CD4-positive, CD25-positive, alpha-beta regulatory T cell (primary cell): ENCODE measurements at regions not wholly inside any gene's neighbourhood (a gene's known extent, or its start where the extent isn't known, plus 50 kb on each side); places are given as distances from the start of the nearest gene placed in this dataset.
A peak's percentile ranks its signal among the peaks of the same experiment; 100 is the strongest.
"Not testable (repeated sequence)": the region's sequence is repeated elsewhere in the genome, so short reads cannot be mapped to it uniquely, and the experiment has no call there.

ENCODE experiments used
- ATAC-seq, 2 donors: fragments of 150-1000 bp; cut with Tn5 transposase; one replicate each; pipeline ENCODE4 v1.10.0; 2021; ENCODE audit warnings: low read depth in 2 of 2, moderate number of reproducible peaks in 2 of 2, moderate library complexity in 1 of 2
- DNase-seq, 3 donors: peaks; one replicate each; pipeline versions ENCODE4 v3.0.0 to v3.0.0-alpha.2; 2012 to 2022; ENCODE audit warnings: mixed read lengths in 1 of 3
- H3K27ac ChIP-seq: one replicate; pipeline ENCODE4 v1.7.0; 2013; ENCODE audit warnings: mild to moderate bottlenecking, low read length; ENCODE audit not compliant: insufficient read depth, poor library complexity, severe bottlenecking
- H3K27me3 ChIP-seq: one replicate; pipeline ENCODE4 v1.7.0; 2013; ENCODE audit warnings: low read length; ENCODE audit not compliant: control insufficient read depth, insufficient read depth
- H3K36me3 ChIP-seq: one replicate; pipeline ENCODE4 v1.7.0; 2013; ENCODE audit warnings: mild to moderate bottlenecking, low read length, moderate library complexity; ENCODE audit not compliant: control insufficient read depth, insufficient read depth
- H3K4me1 ChIP-seq: 2 replicates; pipeline ENCODE4 v1.7.0; 2013; ENCODE audit warnings: mild to moderate bottlenecking, low read length; ENCODE audit not compliant: insufficient read depth, control insufficient read depth, poor library complexity, severe bottlenecking
- H3K4me3 ChIP-seq: one replicate; pipeline ENCODE4 v1.7.0; 2013; ENCODE audit warnings: low read depth, mild to moderate bottlenecking, low read length, moderate library complexity
- H3K9me3 ChIP-seq, 2 experiments: 1 replicate in 1 of 2; 2 replicates in 1 of 2; pipeline ENCODE4 v1.7.0; 2013; ENCODE audit warnings: low read length in 2 of 2, mild to moderate bottlenecking in 1 of 2, moderate library complexity in 1 of 2; ENCODE audit not compliant: control insufficient read depth in 2 of 2
- H3K27ac Mint-ChIP-seq, 3 donors: one replicate each; pipeline ENCODE4 v1.8.0; 2020 to 2022; ENCODE audit warnings: mild to moderate bottlenecking in 3 of 3, mixed read lengths in 3 of 3, moderate library complexity in 2 of 3
- H3K27me3 Mint-ChIP-seq: one replicate; pipeline ENCODE4 v1.8.0; 2022; ENCODE audit warnings: mild to moderate bottlenecking, mixed read lengths
- H3K36me3 Mint-ChIP-seq: one replicate; pipeline ENCODE4 v1.8.0; 2020; ENCODE audit warnings: mixed read lengths
- H3K4me1 Mint-ChIP-seq, 4 donors: one replicate each; pipeline ENCODE4 v1.8.0; 2020 to 2022; ENCODE audit warnings: mixed read lengths in 4 of 4, mild to moderate bottlenecking in 1 of 4
- H3K4me3 Mint-ChIP-seq, 4 donors: one replicate each; pipeline ENCODE4 v1.8.0; 2020 to 2022; ENCODE audit warnings: mild to moderate bottlenecking in 4 of 4, mixed read lengths in 4 of 4, moderate library complexity in 3 of 4
- H3K9me3 Mint-ChIP-seq, 7 donors: one replicate each; pipeline ENCODE4 v1.8.0; 2020 to 2022; ENCODE audit warnings: mixed read lengths in 7 of 7, mild to moderate bottlenecking in 3 of 7, moderate library complexity in 2 of 7

- no peak overlapping the region for H3K4me3 Mint-ChIP-seq
- no peaks in the 10 kb centered on the region for H3K4me1 ChIP-seq
- H3K36me3 ChIP-seq, result no peaks in the 10 kb centered on the region
- H3K27me3 Mint-ChIP-seq, result peaks cover 4% of the 10 kb centered on the region
- H3K36me3 Mint-ChIP-seq, result no peaks in the 10 kb centered on the region
- ATAC-seq (no peak), DNase-seq (no peak)
- peaks cover 0 to 6% (median 0%) of the 10 kb centered on the region in 7 donors for H3K9me3 Mint-ChIP-seq
- no peaks in the 10 kb centered on the region for H3K4me1 Mint-ChIP-seq
- no peaks in the 10 kb centered on the region for H3K9me3 ChIP-seq
- no peak overlapping the region for H3K4me3 ChIP-seq
- no peak overlapping the region for H3K27ac ChIP-seq
- H3K27me3 ChIP-seq, result no peaks in the 10 kb centered on the region
- H3K27ac Mint-ChIP-seq, result no peak overlapping the region
Observed at GRCh38 chr4:110335399-110335798, 137.0 kb upstream of the ELOVL6 start.

- Mint-ChIP-seq H3K27ac (no peak overlapping the region), H3K27me3 (peaks cover 4% of the 10 kb centered on the region), H3K4me3 (peak overlapping the region in 1 of 4 donors; percentile 67), H3K36me3 (no peaks in the 10 kb centered on the region), H3K4me1 (no peaks in the 10 kb centered on the region), H3K9me3 (peaks cover 0 to 15% (median 5%) of the 10 kb centered on the region in 7 donors)
- H3K9me3 ChIP-seq, result no peaks in the 10 kb centered on the region
- no peak for DNase-seq
- ATAC-seq, result no peak
- H3K4me3 ChIP-seq, result no peak overlapping the region
- H3K27me3 ChIP-seq, result no peaks in the 10 kb centered on the region
- no peaks in the 10 kb centered on the region for H3K36me3 ChIP-seq
- no peak overlapping the region for H3K27ac ChIP-seq
- no peaks in the 10 kb centered on the region for H3K4me1 ChIP-seq
Observed at GRCh38 chr4:110332483-110332882, 134.1 kb upstream of the ELOVL6 start.

- H3K36me3 Mint-ChIP-seq, H3K27me3 Mint-ChIP-seq, H3K4me1 ChIP-seq, DNase-seq, H3K4me3 Mint-ChIP-seq, H3K27ac ChIP-seq, H3K9me3 ChIP-seq, H3K27me3 ChIP-seq, H3K36me3 ChIP-seq, ATAC-seq, H3K4me1 Mint-ChIP-seq, H3K27ac Mint-ChIP-seq, H3K4me3 ChIP-seq: not testable (repeated sequence)
- peaks cover 0 to 11% (median 5%) of the 10 kb centered on the region in 7 donors for H3K9me3 Mint-ChIP-seq
Observed at GRCh38 chr4:110326426-110326825, 128.0 kb upstream of the ELOVL6 start.

GRCh38 chr4:110310795-110311194 is 112.4 kb upstream of the ELOVL6 start:
- Histone ChIP-seq H3K9me3 (no peaks in the 10 kb centered on the region), H3K4me3 (no peak overlapping the region), H3K4me1 (no peaks in the 10 kb centered on the region), H3K36me3 (no peaks in the 10 kb centered on the region), H3K27ac (no peak overlapping the region), H3K27me3 (no peaks in the 10 kb centered on the region)
- Mint-ChIP-seq H3K27ac (no peak overlapping the region), H3K9me3 (peaks cover 0 to 1% (median 0%) of the 10 kb centered on the region in 7 donors), H3K4me1 (no peaks in the 10 kb centered on the region), H3K27me3 (peaks cover 17% of the 10 kb centered on the region), H3K36me3 (no peaks in the 10 kb centered on the region), H3K4me3 (no peak overlapping the region)
- no peak for DNase-seq
- no peak for ATAC-seq

GRCh38 chr4:110309675-110310074 is 111.3 kb upstream of the ELOVL6 start:
- no peak overlapping the region for H3K27ac Mint-ChIP-seq
- DNase-seq, result no peak
- H3K4me3 ChIP-seq, result no peak overlapping the region
- H3K27me3 ChIP-seq, result no peaks in the 10 kb centered on the region
- H3K36me3 ChIP-seq, result no peaks in the 10 kb centered on the region
- no peaks in the 10 kb centered on the region for H3K36me3 Mint-ChIP-seq
- H3K4me1 ChIP-seq, result no peaks in the 10 kb centered on the region
- H3K9me3 Mint-ChIP-seq, result peaks cover 0 to under 1% (median 0%) of the 10 kb centered on the region in 7 donors
- H3K27ac ChIP-seq, result no peak overlapping the region
- no peaks in the 10 kb centered on the region for H3K9me3 ChIP-seq
- H3K27me3 Mint-ChIP-seq, result peaks cover 15% of the 10 kb centered on the region
- no peak for ATAC-seq
- no peaks in the 10 kb centered on the region for H3K4me1 Mint-ChIP-seq
- no peak overlapping the region for H3K4me3 Mint-ChIP-seq

GRCh38 chr4:110306303-110306702 is 107.9 kb upstream of the ELOVL6 start:
- Mint-ChIP-seq H3K9me3 (peaks cover 0 to 3% (median 0%) of the 10 kb centered on the region in 7 donors), H3K36me3 (no peaks in the 10 kb centered on the region), H3K27me3 (peaks cover 17% of the 10 kb centered on the region), H3K27ac (no peak overlapping the region), H3K4me1 (no peaks in the 10 kb centered on the region), H3K4me3 (no peak overlapping the region)
- Histone ChIP-seq H3K36me3 (no peaks in the 10 kb centered on the region), H3K27ac (no peak overlapping the region), H3K4me3 (no peak overlapping the region), H3K9me3 (no peaks in the 10 kb centered on the region), H3K4me1 (no peaks in the 10 kb centered on the region), H3K27me3 (no peaks in the 10 kb centered on the region)
- ATAC-seq (no peak), DNase-seq (no peak)

GRCh38 chr4:110305455-110305854 is 107.0 kb upstream of the ELOVL6 start:
- Histone ChIP-seq H3K36me3 (no peaks in the 10 kb centered on the region), H3K4me1 (no peaks in the 10 kb centered on the region), H3K27ac (no peak overlapping the region), H3K4me3 (no peak overlapping the region), H3K27me3 (no peaks in the 10 kb centered on the region), H3K9me3 (no peaks in the 10 kb centered on the region)
- ATAC-seq (no peak), DNase-seq (no peak)
- Mint-ChIP-seq H3K27me3 (peaks cover 16% of the 10 kb centered on the region), H3K9me3 (peaks cover 0 to 3% (median 0%) of the 10 kb centered on the region in 7 donors), H3K27ac (no peak overlapping the region), H3K4me3 (no peak overlapping the region), H3K4me1 (no peaks in the 10 kb centered on the region), H3K36me3 (no peaks in the 10 kb centered on the region)

- Mint-ChIP-seq H3K36me3 (no peaks in the 10 kb centered on the region), H3K4me3 (no peak overlapping the region), H3K4me1 (peaks cover 0 to 2% (median 0%) of the 10 kb centered on the region in 4 donors), H3K27ac (no peak overlapping the region), H3K27me3 (peaks cover 14% of the 10 kb centered on the region), H3K9me3 (peaks cover 0 to 3% (median 0%) of the 10 kb centered on the region in 7 donors)
- Histone ChIP-seq H3K9me3 (no peaks in the 10 kb centered on the region), H3K36me3 (no peaks in the 10 kb centered on the region), H3K4me1 (no peaks in the 10 kb centered on the region), H3K27me3 (no peaks in the 10 kb centered on the region), H3K4me3 (no peak overlapping the region), H3K27ac (no peak overlapping the region)
- DNase-seq, result no peak
- no peak for ATAC-seq
Observed at GRCh38 chr4:110296892-110297291, 98.5 kb upstream of the ELOVL6 start.
